ENCODE measurements at regions not wholly inside any gene's neighbourhood (a gene's known extent, or its start where the extent isn't known, plus 50 kb on each side); places are given as distances from the start of the nearest gene placed in this dataset.

GRCh38 chr9:74001382-74001781 lies 495.8 kb upstream of the RORB start:
- no peaks in the 10 kb centered on the region for H3K36me3 ChIP-seq (ENCODE audit: control insufficient read depth in 2 of 2, extremely low read depth in 1 of 2, insufficient read depth in 1 of 2, low read length in 1 of 2)
- H3K27me3 ChIP-seq (replicated peaks in 1 of 2; ENCODE audit: control insufficient read depth in 2 of 2, extremely low read depth in 1 of 2, insufficient read depth in 2 of 2, low read length in 1 of 2), result no peaks in the 10 kb centered on the region
- ChIA-PET POLR2A (no interaction called here), CTCF (no interaction called here)
- H3K27ac ChIP-seq (ENCODE audit: low read length), result no peak overlapping the region
- Mint-ChIP-seq H3K4me1 (no peaks in the 10 kb centered on the region), H3K27me3 (no peaks in the 10 kb centered on the region), H3K9me3 (peaks cover 0 to 16% (median 7%) of the 10 kb centered on the region in 3 donors), H3K36me3 (no peaks in the 10 kb centered on the region), H3K4me3 (no peak overlapping the region), H3K27ac (no peak overlapping the region)
- H3K4me3 ChIP-seq (ENCODE audit: control insufficient read depth in 1 of 2, extremely low read depth in 1 of 2, low read length in 1 of 2), result no peak overlapping the region
- no peaks in the 10 kb centered on the region for H3K4me1 ChIP-seq (ENCODE audit: control insufficient read depth in 1 of 2, extremely low read depth in 1 of 2, insufficient read depth in 2 of 2, low read length in 2 of 2)
- no peak for ATAC-seq (replicated peaks in 1 of 4)
- DNase-seq, result no peak
- WGBS (ENCODE audit: insufficient coverage), result no CpG with 5 or more reads among the region's 2 CpGs
- H3K9me3 ChIP-seq, result no peaks in the 10 kb centered on the region

DNA sequence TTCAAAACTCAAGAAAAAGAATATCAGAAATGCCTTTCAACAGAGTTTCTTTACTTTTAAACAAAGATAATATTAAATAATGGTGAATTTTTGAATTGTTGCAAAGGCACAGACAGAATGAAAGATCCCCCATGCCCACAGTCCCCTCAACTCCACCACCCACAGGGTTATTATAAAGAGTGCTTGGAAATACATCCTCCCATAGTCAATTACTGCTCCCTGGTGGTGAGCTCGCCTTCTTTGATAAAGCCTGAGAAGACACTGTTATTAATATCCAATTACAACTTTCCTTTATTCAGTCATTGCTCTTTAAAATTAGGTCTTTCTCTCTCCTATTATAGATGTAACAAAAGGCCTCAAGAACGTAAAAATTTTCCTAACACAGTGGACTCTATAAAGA lies 490.2 kb upstream of the RORB start:
- ChIA-PET POLR2A (no interaction called here), CTCF (no interaction called here)
- Mint-ChIP-seq H3K9me3 (peaks cover 0 to 5% (median 4%) of the 10 kb centered on the region in 3 donors), H3K27me3 (no peaks in the 10 kb centered on the region), H3K27ac (no peak overlapping the region), H3K4me1 (no peaks in the 10 kb centered on the region), H3K36me3 (no peaks in the 10 kb centered on the region), H3K4me3 (no peak overlapping the region)
- Histone ChIP-seq H3K4me1 (ENCODE audit: control insufficient read depth in 1 of 2, extremely low read depth in 1 of 2, insufficient read depth in 2 of 2, low read length in 2 of 2) (no peaks in the 10 kb centered on the region), H3K27me3 (replicated peaks in 1 of 2; ENCODE audit: control insufficient read depth in 2 of 2, extremely low read depth in 1 of 2, insufficient read depth in 2 of 2, low read length in 1 of 2) (no peaks in the 10 kb centered on the region), H3K36me3 (ENCODE audit: control insufficient read depth in 2 of 2, extremely low read depth in 1 of 2, insufficient read depth in 1 of 2, low read length in 1 of 2) (no peaks in the 10 kb centered on the region), H3K4me3 (ENCODE audit: control insufficient read depth in 1 of 2, extremely low read depth in 1 of 2, low read length in 1 of 2) (no peak overlapping the region), H3K9me3 (no peaks in the 10 kb centered on the region), H3K27ac (ENCODE audit: low read length) (no peak overlapping the region)
- WGBS (ENCODE audit: insufficient coverage), result no CpG with 5 or more reads among the region's 2 CpGs
- ATAC-seq (replicated peaks in 1 of 4) (no peak), DNase-seq (no peak)

DNA sequence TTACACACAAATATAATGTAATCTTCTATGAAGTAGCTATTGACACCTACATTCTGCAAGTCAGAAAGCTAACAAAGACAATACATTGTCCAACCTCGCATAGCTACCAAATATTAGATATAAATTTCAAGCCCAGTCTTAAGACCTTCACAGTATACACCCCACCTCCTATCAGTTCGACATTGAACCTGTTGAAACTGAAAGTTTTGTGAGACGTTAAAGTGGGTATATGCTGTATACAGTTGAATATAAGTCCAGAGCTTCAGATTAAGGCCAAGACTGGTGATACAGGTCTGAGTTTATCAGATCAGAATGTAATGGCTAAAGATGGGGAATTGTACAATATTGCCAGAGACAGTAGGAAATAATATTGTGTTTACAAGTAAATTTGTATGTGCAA lies 489.3 kb upstream of the RORB start:
- Histone ChIP-seq H3K4me1 (ENCODE audit: control insufficient read depth in 1 of 2, extremely low read depth in 1 of 2, insufficient read depth in 2 of 2, low read length in 2 of 2) (no peaks in the 10 kb centered on the region), H3K36me3 (ENCODE audit: control insufficient read depth in 2 of 2, extremely low read depth in 1 of 2, insufficient read depth in 1 of 2, low read length in 1 of 2) (no peaks in the 10 kb centered on the region), H3K27ac (ENCODE audit: low read length) (no peak overlapping the region), H3K27me3 (replicated peaks in 1 of 2; ENCODE audit: control insufficient read depth in 2 of 2, extremely low read depth in 1 of 2, insufficient read depth in 2 of 2, low read length in 1 of 2) (no peaks in the 10 kb centered on the region), H3K4me3 (ENCODE audit: control insufficient read depth in 1 of 2, extremely low read depth in 1 of 2, low read length in 1 of 2) (no peak overlapping the region), H3K9me3 (no peaks in the 10 kb centered on the region)
- Mint-ChIP-seq H3K9me3 (peaks cover 0 to 5% (median 4%) of the 10 kb centered on the region in 3 donors), H3K27ac (no peak overlapping the region), H3K4me3 (no peak overlapping the region), H3K27me3 (no peaks in the 10 kb centered on the region), H3K36me3 (no peaks in the 10 kb centered on the region), H3K4me1 (no peaks in the 10 kb centered on the region)
- WGBS (ENCODE audit: insufficient coverage), result 100% methylated on average over 1 of the region's 3 CpGs
- POLR2A ChIA-PET, result interaction anchor here in 1 of 2 donors (0.6 kb wide), 1 partner anchor 9 kb away, joined by 9 read pairs; no protein-coding TSS in a partner anchor
- CTCF ChIA-PET, result no interaction called here
- ATAC-seq (replicated peaks in 1 of 4) (no peak), DNase-seq (no peak)

- ATAC-seq (replicated peaks in 1 of 4) (no peak), DNase-seq (no peak)
- no peak overlapping the region for H3K27ac ChIP-seq (ENCODE audit: low read length)
- CTCF ChIA-PET, result no interaction called here
- POLR2A ChIA-PET, result no interaction called here
- H3K27ac Mint-ChIP-seq, result no peak overlapping the region
- H3K4me1 ChIP-seq (ENCODE audit: control insufficient read depth in 1 of 2, extremely low read depth in 1 of 2, insufficient read depth in 2 of 2, low read length in 2 of 2), result no peaks in the 10 kb centered on the region
- no peaks in the 10 kb centered on the region for H3K36me3 Mint-ChIP-seq
- no peaks in the 10 kb centered on the region for H3K27me3 ChIP-seq (replicated peaks in 1 of 2; ENCODE audit: control insufficient read depth in 2 of 2, extremely low read depth in 1 of 2, insufficient read depth in 2 of 2, low read length in 1 of 2)
- no peaks in the 10 kb centered on the region for H3K27me3 Mint-ChIP-seq
- H3K4me3 ChIP-seq (ENCODE audit: control insufficient read depth in 1 of 2, extremely low read depth in 1 of 2, low read length in 1 of 2), result no peak overlapping the region
- no peaks in the 10 kb centered on the region for H3K9me3 ChIP-seq
- H3K9me3 Mint-ChIP-seq, result peaks cover 0 to 29% (median 0%) of the 10 kb centered on the region in 3 donors
- no peaks in the 10 kb centered on the region for H3K4me1 Mint-ChIP-seq
- H3K36me3 ChIP-seq (ENCODE audit: control insufficient read depth in 2 of 2, extremely low read depth in 1 of 2, insufficient read depth in 1 of 2, low read length in 1 of 2), result no peaks in the 10 kb centered on the region
- no peak overlapping the region for H3K4me3 Mint-ChIP-seq
Observed at GRCh38 chr9:74016004-74016403, 481.1 kb upstream of the RORB start.

- H3K27ac Mint-ChIP-seq, result no peak overlapping the region
- no peak overlapping the region for H3K4me3 ChIP-seq (ENCODE audit: control insufficient read depth in 1 of 2, extremely low read depth in 1 of 2, low read length in 1 of 2)
- peaks cover 3 to 15% (median 6%) of the 10 kb centered on the region in 3 donors for H3K9me3 Mint-ChIP-seq
- DNase-seq, result no peak
- H3K27me3 ChIP-seq (replicated peaks in 1 of 2; ENCODE audit: control insufficient read depth in 2 of 2, extremely low read depth in 1 of 2, insufficient read depth in 2 of 2, low read length in 1 of 2), result no peaks in the 10 kb centered on the region
- H3K36me3 ChIP-seq (ENCODE audit: control insufficient read depth in 2 of 2, extremely low read depth in 1 of 2, insufficient read depth in 1 of 2, low read length in 1 of 2), result no peaks in the 10 kb centered on the region
- CTCF ChIA-PET, result no interaction called here
- no peak for ATAC-seq (replicated peaks in 1 of 4)
- H3K27me3 Mint-ChIP-seq, result no peaks in the 10 kb centered on the region
- no peak overlapping the region for H3K4me3 Mint-ChIP-seq
- WGBS (ENCODE audit: insufficient coverage), result 80% methylated on average over 1 of the region's 4 CpGs
- no peaks in the 10 kb centered on the region for H3K36me3 Mint-ChIP-seq
- POLR2A ChIA-PET, result no interaction called here
- H3K9me3 ChIP-seq, result no peaks in the 10 kb centered on the region
- H3K4me1 ChIP-seq (ENCODE audit: control insufficient read depth in 1 of 2, extremely low read depth in 1 of 2, insufficient read depth in 2 of 2, low read length in 2 of 2), result no peaks in the 10 kb centered on the region
- no peak overlapping the region for H3K27ac ChIP-seq (ENCODE audit: low read length)
- H3K4me1 Mint-ChIP-seq, result no peaks in the 10 kb centered on the region
Observed at GRCh38 chr9:74025402-74025925, 471.7 kb upstream of the RORB start.

DNA sequence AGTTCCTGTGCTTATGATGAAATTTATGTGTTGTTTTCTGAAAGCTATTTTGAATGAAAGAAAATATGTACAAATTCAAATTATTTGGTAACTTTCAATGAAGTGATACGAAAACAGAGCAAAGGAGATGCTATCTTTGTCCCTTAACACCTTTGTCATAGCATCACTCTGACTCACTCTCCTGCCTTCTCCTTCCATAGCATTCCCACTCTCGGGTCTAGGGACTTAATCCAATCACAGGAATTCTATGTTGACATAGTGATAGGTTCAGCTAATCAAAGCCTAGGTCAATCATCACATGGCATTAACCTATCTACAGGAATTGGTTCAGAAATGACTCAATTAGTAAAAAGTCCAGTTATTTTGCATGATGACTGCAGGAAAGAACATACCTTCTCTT lies 464.7 kb upstream of the RORB start:
- ATAC-seq (replicated peaks in 1 of 4), result no peak
- H3K9me3 Mint-ChIP-seq, result peaks cover 0 to 17% (median 3%) of the 10 kb centered on the region in 3 donors
- H3K27me3 Mint-ChIP-seq, result no peaks in the 10 kb centered on the region
- Histone ChIP-seq H3K4me1 (ENCODE audit: control insufficient read depth in 1 of 2, extremely low read depth in 1 of 2, insufficient read depth in 2 of 2, low read length in 2 of 2) (peaks cover 0 to 3% of the 10 kb centered on the region in 2 experiments), H3K4me3 (ENCODE audit: control insufficient read depth in 1 of 2, extremely low read depth in 1 of 2, low read length in 1 of 2) (no peak overlapping the region), H3K27ac (ENCODE audit: low read length) (no peak overlapping the region), H3K27me3 (replicated peaks in 1 of 2; ENCODE audit: control insufficient read depth in 2 of 2, extremely low read depth in 1 of 2, insufficient read depth in 2 of 2, low read length in 1 of 2) (no peaks in the 10 kb centered on the region), H3K9me3 (no peaks in the 10 kb centered on the region), H3K36me3 (ENCODE audit: control insufficient read depth in 2 of 2, extremely low read depth in 1 of 2, insufficient read depth in 1 of 2, low read length in 1 of 2) (no peaks in the 10 kb centered on the region)
- WGBS (ENCODE audit: insufficient coverage), result no CpG with 5 or more reads among the region's 2 CpGs
- POLR2A ChIA-PET, result no interaction called here
- no peak overlapping the region for H3K27ac Mint-ChIP-seq
- CTCF ChIA-PET, result no interaction called here
- H3K36me3 Mint-ChIP-seq, result no peaks in the 10 kb centered on the region
- DNase-seq, result no peak
- no peak overlapping the region for H3K4me3 Mint-ChIP-seq
- no peaks in the 10 kb centered on the region for H3K4me1 Mint-ChIP-seq

DNA sequence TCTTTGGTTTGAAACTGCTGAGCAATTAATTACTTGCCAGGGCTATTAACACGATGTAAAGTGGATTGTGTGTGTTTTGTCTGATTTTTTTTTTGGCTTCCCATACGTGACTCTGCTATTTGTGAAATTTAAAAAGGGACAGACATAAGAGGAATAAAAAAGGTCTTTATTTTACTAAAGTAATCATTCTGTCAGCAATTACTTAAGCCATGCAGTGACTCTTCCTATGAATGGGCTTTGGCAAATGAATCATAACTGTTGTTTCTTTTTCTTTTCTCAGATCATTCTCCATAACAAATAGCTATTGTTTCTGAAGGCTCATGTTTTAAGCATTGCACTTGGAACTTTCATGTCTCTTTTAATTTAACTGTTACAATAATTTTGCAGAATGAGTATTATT lies 461.3 kb upstream of the RORB start:
- DNase-seq (no peak), ATAC-seq (replicated peaks in 1 of 4) (no peak)
- Histone ChIP-seq H3K9me3 (no peaks in the 10 kb centered on the region), H3K4me1 (ENCODE audit: control insufficient read depth in 1 of 2, extremely low read depth in 1 of 2, insufficient read depth in 2 of 2, low read length in 2 of 2) (peaks cover 0 to 3% of the 10 kb centered on the region in 2 experiments), H3K4me3 (ENCODE audit: control insufficient read depth in 1 of 2, extremely low read depth in 1 of 2, low read length in 1 of 2) (no peak overlapping the region), H3K27ac (ENCODE audit: low read length) (no peak overlapping the region), H3K36me3 (ENCODE audit: control insufficient read depth in 2 of 2, extremely low read depth in 1 of 2, insufficient read depth in 1 of 2, low read length in 1 of 2) (no peaks in the 10 kb centered on the region), H3K27me3 (replicated peaks in 1 of 2; ENCODE audit: control insufficient read depth in 2 of 2, extremely low read depth in 1 of 2, insufficient read depth in 2 of 2, low read length in 1 of 2) (no peaks in the 10 kb centered on the region)
- no CpG with 5 or more reads among the region's 2 CpGs for WGBS (ENCODE audit: insufficient coverage)
- H3K9me3 Mint-ChIP-seq, result peaks cover 0 to 8% (median 0%) of the 10 kb centered on the region in 3 donors
- no peaks in the 10 kb centered on the region for H3K36me3 Mint-ChIP-seq
- ChIA-PET CTCF (no interaction called here), POLR2A (no interaction called here)
- H3K27ac Mint-ChIP-seq, result no peak overlapping the region
- H3K4me1 Mint-ChIP-seq, result no peaks in the 10 kb centered on the region
- no peak overlapping the region for H3K4me3 Mint-ChIP-seq
- no peaks in the 10 kb centered on the region for H3K27me3 Mint-ChIP-seq

Measured in T-cell (primary cell).